Lung (tissue), 11 donors: ENCODE measurements at regions not wholly inside any gene's neighbourhood (a gene's known extent, or its start where the extent isn't known, plus 50 kb on each side); places are given as distances from the start of the nearest gene placed in this dataset.

Experiments
- ATAC-seq: fragments of 200-7000 bp; cut with Tn5 transposase; one replicate; pipeline ENCODE4 v1.9.1; 2020; ENCODE audit warnings: moderate number of reproducible peaks; ENCODE audit not compliant: insufficient read depth, low FRiP score
- DNase-seq, 3 donors: peaks; one replicate each; pipeline ENCODE4 v3.0.0-alpha.2; 2013 to 2017
- H3K27ac ChIP-seq, 2 donors: one replicate each; pipeline ENCODE4 v1.5.1; 2013; ENCODE audit warnings: mild to moderate bottlenecking in 2 of 2, moderate library complexity in 2 of 2, control low read depth in 1 of 2, inconsistent platforms in 1 of 2, low read depth in 1 of 2, low read length in 1 of 2
- H3K27me3 ChIP-seq, 3 donors: one replicate each; pipeline ENCODE4 v1.5.1; 2013; ENCODE audit warnings: low read length in 2 of 3; ENCODE audit not compliant: control insufficient read depth in 3 of 3, insufficient read depth in 3 of 3
- H3K36me3 ChIP-seq, 4 donors: one replicate each; pipeline ENCODE4 v1.5.1; 2013; ENCODE audit warnings: low read length in 4 of 4, mild to moderate bottlenecking in 1 of 4, moderate library complexity in 1 of 4; ENCODE audit not compliant: control insufficient read depth in 4 of 4, insufficient read depth in 4 of 4
- H3K4me1 ChIP-seq, 5 donors: one replicate each; pipeline ENCODE4 v1.5.1; 2013; ENCODE audit warnings: low read length in 5 of 5, mild to moderate bottlenecking in 2 of 5, moderate library complexity in 1 of 5; ENCODE audit not compliant: control insufficient read depth in 5 of 5, insufficient read depth in 5 of 5
- H3K4me3 ChIP-seq: one replicate; pipeline ENCODE4 v1.5.1; 2013; ENCODE audit warnings: mild to moderate bottlenecking, control low read depth, moderate library complexity
- H3K9ac ChIP-seq, 2 donors: one replicate each; pipeline ENCODE4 v1.5.1; 2013; ENCODE audit warnings: low read length in 2 of 2, control low read depth in 1 of 2; ENCODE audit not compliant: insufficient read depth in 1 of 2
- H3K9me3 ChIP-seq, 4 donors: one replicate each; pipeline ENCODE4 v1.5.1; 2013; ENCODE audit warnings: low read length in 3 of 4, mild to moderate bottlenecking in 1 of 4, moderate library complexity in 1 of 4; ENCODE audit not compliant: control insufficient read depth in 4 of 4, insufficient read depth in 3 of 4
- CTCF ChIP-seq: IDR thresholded peaks from 2 replicates; pipeline ENCODE4 v1.5.1; 2012; ENCODE audit warnings: mild to moderate bottlenecking; ENCODE audit errors: control extremely low read depth, extremely low read depth
- WGBS, 2 donors: extraction: QIAGEN DNeasy Blood & Tissue Kit; methylation state at CpG; one replicate each; pipeline ENCODE4 v1.1.7; 2013; 5-methylcytosine and 5-hydroxymethylcytosine counted together
- donor health status: control.
- donor health status: control.
- donor health status: Bipolar disorder and iron deficiency.
- donor health status: healthy.
- donor health status: DM: yes; HTN: yes; CAD: no.

- WGBS, 2 donors: 86 to 88% methylated on average over 2 of the region's 2 CpGs
- Histone ChIP-seq H3K27me3 (no peaks in the 10 kb centered on the region), H3K9me3 (no peaks in the 10 kb centered on the region), H3K27ac (no peak overlapping the region), H3K9ac (no peak overlapping the region), H3K4me1 (peaks cover 0 to 28% (median 6%) of the 10 kb centered on the region in 5 donors), H3K4me3 (no peak overlapping the region), H3K36me3 (no peaks in the 10 kb centered on the region)
- DNase-seq (peak; percentile 69 to 84 (median 74)), ATAC-seq (no peak)
- TF ChIP-seq CTCF: no peak
Observed at GRCh38 chr3:34260271-34261000, 462.0 kb downstream of the PDCD6IP start.

- no peaks in the 10 kb centered on the region for H3K27me3 ChIP-seq
- H3K27ac ChIP-seq: no peak overlapping the region
- TF ChIP-seq CTCF: no peak
- no peaks in the 10 kb centered on the region for H3K36me3 ChIP-seq
- no peaks in the 10 kb centered on the region for H3K9me3 ChIP-seq
- no peak overlapping the region for H3K4me3 ChIP-seq
- ATAC-seq (no peak), DNase-seq (no peak)
- 76 to 93% methylated on average over 1 of the region's 1 CpG for WGBS, 2 donors
- H3K4me1 ChIP-seq: peaks cover 0 to 28% (median 6%) of the 10 kb centered on the region in 5 donors
- no peak overlapping the region for H3K9ac ChIP-seq
Observed at GRCh38 chr3:34261001-34261385, 462.6 kb downstream of the PDCD6IP start.

GRCh38 chr3:34263101-34263621 is 464.7 kb downstream of the PDCD6IP start:
- H3K9ac ChIP-seq: no peak overlapping the region
- 22 to 24% methylated on average over 4 of the region's 4 CpGs for WGBS, 2 donors
- no peak for TF ChIP-seq CTCF
- H3K9me3 ChIP-seq: no peaks in the 10 kb centered on the region
- peak; percentile 37 to 62 (median 62) for DNase-seq
- no peak overlapping the region for H3K4me3 ChIP-seq
- H3K36me3 ChIP-seq: no peaks in the 10 kb centered on the region
- H3K27ac ChIP-seq: no peak overlapping the region
- H3K4me1 ChIP-seq: peaks cover 0 to 22% (median 6%) of the 10 kb centered on the region in 5 donors
- no peaks in the 10 kb centered on the region for H3K27me3 ChIP-seq
- no peak for ATAC-seq
